Keratinocyte (primary cell): ENCODE measurements at regions not wholly inside any gene's neighbourhood (a gene's known extent, or its start where the extent isn't known, plus 50 kb on each side); places are given as distances from the start of the nearest gene placed in this dataset.

Experiments
- EZH2 ChIP-seq: IDR thresholded peaks from one replicate; pipeline ENCODE4 v1.6.1; 2012; ENCODE audit warnings: inconsistent platforms, mild to moderate bottlenecking, low read length, moderate library complexity
- TF ChIP-seq, protein P1 (sequence below), 3 experiments: IDR thresholded peaks in 1 of 3; conservative IDR thresholded peaks in 1 of 3; optimal IDR thresholded peaks in 1 of 3; 2 replicates in 2 of 3; 3 replicates in 1 of 3; pipeline versions ENCODE3 to v1.5.1; 2011; ENCODE audit warnings: low read length in 3 of 3, mild to moderate bottlenecking in 3 of 3, moderate library complexity in 2 of 3, control low read depth in 1 of 3, inconsistent platforms in 1 of 3; ENCODE audit not compliant: insufficient read depth in 2 of 3; ENCODE audit errors: extremely low read depth in 1 of 3

DNA sequence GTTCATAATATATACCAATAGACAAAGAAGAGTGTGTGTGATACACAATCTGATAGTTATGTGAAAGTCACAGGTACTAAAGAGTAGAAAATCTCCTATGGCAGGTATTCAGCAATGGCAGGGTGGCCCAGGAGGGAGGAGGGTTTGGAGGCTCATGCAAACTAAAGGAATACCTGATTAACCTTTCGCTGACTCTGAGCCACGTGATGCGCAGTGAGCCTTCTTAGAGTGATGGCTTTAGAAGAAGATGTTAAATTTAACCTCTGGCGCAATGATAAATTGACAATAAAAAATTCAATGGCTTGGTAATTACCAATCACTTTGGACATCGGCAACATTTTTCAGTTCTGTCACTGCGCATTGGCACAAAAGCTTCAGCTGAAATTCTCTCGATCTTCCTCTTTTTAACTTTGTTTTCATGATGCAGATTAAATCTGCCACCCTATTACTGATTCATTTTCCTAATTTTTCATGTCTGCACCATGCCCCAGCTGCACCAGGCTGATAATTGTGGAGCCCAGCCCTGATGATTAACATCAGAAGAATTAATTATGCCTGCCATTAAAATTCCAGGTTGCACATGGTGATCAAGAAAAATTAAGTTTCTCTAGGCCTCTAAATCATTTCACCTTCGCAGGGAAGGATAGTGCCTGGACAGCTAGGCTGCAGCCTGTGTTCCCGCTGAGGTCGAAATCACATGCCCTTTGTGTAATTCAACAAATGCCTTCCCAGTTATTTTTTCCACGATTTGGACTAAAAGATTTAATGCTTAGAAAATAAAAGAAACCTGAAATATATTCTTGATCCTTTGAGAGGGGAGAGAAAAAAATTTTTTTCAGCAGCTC lies 250.6 kb upstream of the HNRNPA3 start:
- TF ChIP-seq, protein P1, sequence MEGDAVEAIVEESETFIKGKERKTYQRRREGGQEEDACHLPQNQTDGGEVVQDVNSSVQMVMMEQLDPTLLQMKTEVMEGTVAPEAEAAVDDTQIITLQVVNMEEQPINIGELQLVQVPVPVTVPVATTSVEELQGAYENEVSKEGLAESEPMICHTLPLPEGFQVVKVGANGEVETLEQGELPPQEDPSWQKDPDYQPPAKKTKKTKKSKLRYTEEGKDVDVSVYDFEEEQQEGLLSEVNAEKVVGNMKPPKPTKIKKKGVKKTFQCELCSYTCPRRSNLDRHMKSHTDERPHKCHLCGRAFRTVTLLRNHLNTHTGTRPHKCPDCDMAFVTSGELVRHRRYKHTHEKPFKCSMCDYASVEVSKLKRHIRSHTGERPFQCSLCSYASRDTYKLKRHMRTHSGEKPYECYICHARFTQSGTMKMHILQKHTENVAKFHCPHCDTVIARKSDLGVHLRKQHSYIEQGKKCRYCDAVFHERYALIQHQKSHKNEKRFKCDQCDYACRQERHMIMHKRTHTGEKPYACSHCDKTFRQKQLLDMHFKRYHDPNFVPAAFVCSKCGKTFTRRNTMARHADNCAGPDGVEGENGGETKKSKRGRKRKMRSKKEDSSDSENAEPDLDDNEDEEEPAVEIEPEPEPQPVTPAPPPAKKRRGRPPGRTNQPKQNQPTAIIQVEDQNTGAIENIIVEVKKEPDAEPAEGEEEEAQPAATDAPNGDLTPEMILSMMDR (optimal IDR thresholded peaks at IDR 0.05 in 1 of 3, IDR thresholded peaks at IDR 0.05 in 1 of 3, conservative IDR thresholded peaks at IDR 0.05 in 1 of 3; ENCODE audit: extremely low read depth in 1 of 3, insufficient read depth in 2 of 3, low read length in 3 of 3) = no peak
- TF ChIP-seq EZH2 = no peak
